Embryonic facial prominence (tissue), 1 donor: ENCODE measurements at regions not wholly inside any gene's neighbourhood (a gene's known extent, or its start where the extent isn't known, plus 50 kb on each side); places are given as distances from the start of the nearest gene placed in this dataset.
"Not testable (repeated sequence)": the region's sequence is repeated elsewhere in the genome, so short reads cannot be mapped to it uniquely, and the experiment has no call there.

ENCODE experiments used
- DNase-seq: peaks from one replicate; pipeline ENCODE4 v3.0.0-alpha.2; 2016; ENCODE audit errors: extremely low spot score

- DNase-seq: no peak
These were observed 698.3 kb downstream of the MAT2B start for GRCh38 chr5:164203581-164204225.

GRCh38 chr5:164204338-164204946 is 699.0 kb downstream of the MAT2B start:
- DNase-seq: no peak

GRCh38 chr5:164206196-164206595 is 700.8 kb downstream of the MAT2B start:
- DNase-seq: no peak

GRCh38 chr5:164207646-164208045 is 702.2 kb downstream of the MAT2B start:
- DNase-seq: no peak

- no peak for DNase-seq
These were observed 705.1 kb downstream of the MAT2B start for GRCh38 chr5:164210491-164210890.

GRCh38 chr5:164214698-164215097 is 709.3 kb downstream of the MAT2B start:
- no peak for DNase-seq

- DNase-seq: no peak
These were observed 712.0 kb downstream of the MAT2B start for GRCh38 chr5:164217464-164217863.

GRCh38 chr5:164220522-164220921 is 715.1 kb downstream of the MAT2B start:
- DNase-seq: no peak

GRCh38 chr5:164224236-164224635 is 718.8 kb downstream of the MAT2B start:
- no peak for DNase-seq

- no peak for DNase-seq
These were observed 719.4 kb downstream of the MAT2B start for GRCh38 chr5:164224772-164225171.

- no peak for DNase-seq
These were observed 724.9 kb downstream of the MAT2B start for GRCh38 chr5:164230341-164230740.

GRCh38 chr5:164233791-164234190 is 728.4 kb downstream of the MAT2B start:
- DNase-seq: no peak

- no peak for DNase-seq
These were observed 728.9 kb downstream of the MAT2B start for GRCh38 chr5:164234321-164234720.

GRCh38 chr5:164235300-164235891 is 730.0 kb downstream of the MAT2B start:
- peak; percentile 39 for DNase-seq

- no peak for DNase-seq
These were observed 732.1 kb downstream of the MAT2B start for GRCh38 chr5:164237486-164237885.

- not testable (repeated sequence) for DNase-seq
These were observed 746.4 kb downstream of the MAT2B start for GRCh38 chr5:164251781-164252180.

- DNase-seq: no peak
These were observed 748.3 kb downstream of the MAT2B start for GRCh38 chr5:164253764-164254163.

- DNase-seq: no peak
These were observed 750.3 kb downstream of the MAT2B start for GRCh38 chr5:164255598-164256213.

GRCh38 chr5:164256351-164256750 is 750.9 kb downstream of the MAT2B start:
- no peak for DNase-seq

GRCh38 chr5:164256954-164257353 is 751.5 kb downstream of the MAT2B start:
- DNase-seq: no peak

- DNase-seq: no peak
These were observed 760.1 kb downstream of the MAT2B start for GRCh38 chr5:164265566-164265965.

GRCh38 chr5:164266571-164266970 is 761.2 kb downstream of the MAT2B start:
- no peak for DNase-seq

- no peak for DNase-seq
These were observed 772.3 kb downstream of the MAT2B start for GRCh38 chr5:164277720-164278119.
